H1 (cell line): ENCODE measurements at regions not wholly inside any gene's neighbourhood (a gene's known extent, or its start where the extent isn't known, plus 50 kb on each side); places are given as distances from the start of the nearest gene placed in this dataset.

Experiments
- CTCF ChIA-PET: fragments of 300-600 bp; sonication (Branson Sonifier 250); formaldehyde crosslinking; loops from one replicate; lab custom pipeline; 2021; ENCODE audit not compliant: partially characterized antibody; lab: Charles Lee
- POLR2A ChIA-PET: fragments of 300-600 bp; sonication (Branson Sonifier 250); formaldehyde crosslinking; loops from one replicate; lab custom pipeline; 2021; ENCODE audit warnings: inconsistent platforms; ENCODE audit not compliant: partially characterized antibody; lab: Charles Lee
- DNase-seq, 2 experiments: peaks; one replicate each; pipeline versions ENCODE4 v3.0.0 to v3.0.0-alpha.2; 2010 to 2022; ENCODE audit warnings: low spot score in 2 of 2, low read depth in 1 of 2, mixed read lengths in 1 of 2
- FAIRE-seq: peaks from 2 replicates; lab custom pipeline; 2011; peaks lifted over from hg19 to GRCh38; lab: Jason Lieb, UNC
- H2AFZ ChIP-seq: 2 replicates; pipeline ENCODE4 v1.8.1; 2012; ENCODE audit warnings: low read length, inconsistent platforms
- H2AK5ac ChIP-seq: 2 replicates; pipeline ENCODE4 v1.6.1; 2013; ENCODE audit warnings: low read depth, low read length
- H2BK120ac ChIP-seq: replicated peaks from 2 replicates; pipeline ENCODE3; 2013; ENCODE audit warnings: low read depth, low read length, inconsistent platforms
- H2BK12ac ChIP-seq: 2 replicates; pipeline ENCODE4 v1.6.1; 2013; ENCODE audit warnings: low read depth, low read length
- H2BK15ac ChIP-seq: 2 replicates; pipeline ENCODE4 v1.6.1; 2013; ENCODE audit warnings: low read length
- H2BK20ac ChIP-seq: 2 replicates; pipeline ENCODE4 v1.6.1; 2013; ENCODE audit warnings: low read length
- H2BK5ac ChIP-seq: 2 replicates; pipeline ENCODE4 v1.6.1; 2013; ENCODE audit warnings: low read depth, low read length
- H3K14ac ChIP-seq: 2 replicates; pipeline ENCODE4 v1.6.1; 2013; ENCODE audit warnings: inconsistent platforms; ENCODE audit not compliant: insufficient read length
- H3K18ac ChIP-seq: 2 replicates; pipeline ENCODE4 v1.6.1; 2013; ENCODE audit warnings: low read length; ENCODE audit errors: extremely low read depth
- H3K23ac ChIP-seq: 2 replicates; pipeline ENCODE4 v1.6.1; 2013; ENCODE audit warnings: inconsistent platforms; ENCODE audit not compliant: insufficient read length
- H3K23me2 ChIP-seq: 2 replicates; pipeline ENCODE4 v1.6.1; 2013; ENCODE audit warnings: low read depth, low read length
- H3K27ac ChIP-seq: 2 replicates; pipeline ENCODE4 v1.6.1; 2011; ENCODE audit warnings: low read depth, low read length, inconsistent platforms
- H3K27me3 ChIP-seq, 4 experiments: replicated peaks in 1 of 4; 1 replicate in 1 of 4; 2 replicates in 3 of 4; pipeline versions ENCODE4 v1.6.1 to v1.8.1; 2011 to 2013; ENCODE audit warnings: low read length in 3 of 4, mild to moderate bottlenecking in 3 of 4, inconsistent platforms in 2 of 4, mixed read lengths in 2 of 4, moderate library complexity in 1 of 4; ENCODE audit not compliant: control insufficient read depth in 3 of 4, insufficient read depth in 3 of 4; ENCODE audit errors: extremely low read depth in 1 of 4
- H3K36me3 ChIP-seq, 4 experiments: 2 replicates each; pipeline versions ENCODE4 v1.6.1 to v1.8.1; 2011 to 2013; ENCODE audit warnings: mild to moderate bottlenecking in 4 of 4, low read length in 3 of 4, moderate library complexity in 2 of 4, control low read depth in 1 of 4, inconsistent platforms in 1 of 4; ENCODE audit not compliant: insufficient read depth in 4 of 4, control insufficient read depth in 2 of 4
- H3K4ac ChIP-seq: replicated peaks from 2 replicates; pipeline ENCODE3; 2013; ENCODE audit warnings: low read length, low read depth, mixed read lengths, inconsistent platforms; ENCODE audit not compliant: insufficient read length
- H3K4me1 ChIP-seq, 4 experiments: replicated peaks in 1 of 4; 1 replicate in 1 of 4; 2 replicates in 3 of 4; pipeline versions ENCODE4 v1.6.1 to v1.8.1; 2011 to 2013; ENCODE audit warnings: low read length in 3 of 4, inconsistent platforms in 2 of 4, mixed read lengths in 1 of 4; ENCODE audit not compliant: insufficient read depth in 4 of 4, control insufficient read depth in 3 of 4
- H3K4me2 ChIP-seq, 2 experiments: 2 replicates each; pipeline versions ENCODE4 v1.6.1 to v1.8.1; 2011 to 2013; ENCODE audit warnings: low read depth in 2 of 2, low read length in 2 of 2, control low read depth in 1 of 2, inconsistent platforms in 1 of 2, mild to moderate bottlenecking in 1 of 2; ENCODE audit not compliant: insufficient read depth in 1 of 2
- H3K4me3 ChIP-seq, 4 experiments: fragments of 200-600, 300-600 bp in 1 of 4; sonication (generic), shearing (Covaris generic), sonication (Bioruptor Twin) in 1 of 4; 2 replicates each; pipeline versions ENCODE4 v1.5.1 to v1.8.1; 2011 to 2016; ENCODE audit warnings: low read length in 4 of 4, low read depth in 3 of 4, control low read depth in 2 of 4, inconsistent platforms in 2 of 4, mild to moderate bottlenecking in 2 of 4, mixed read lengths in 1 of 4, moderate library complexity in 1 of 4; ENCODE audit not compliant: insufficient read depth in 2 of 4; ENCODE audit errors: extremely low read depth in 1 of 4
- H3K56ac ChIP-seq: replicated peaks from 2 replicates; pipeline ENCODE3; 2013; ENCODE audit warnings: low read depth, mild to moderate bottlenecking, mixed read lengths, low read length, inconsistent platforms; ENCODE audit not compliant: insufficient read length
- H3K79me1 ChIP-seq: 2 replicates; pipeline ENCODE4 v1.6.1; 2013; ENCODE audit warnings: low read depth, low read length, control low read depth
- H3K79me2 ChIP-seq, 2 experiments: 2 replicates each; pipeline versions ENCODE4 v1.6.1 to v1.8.1; 2012 to 2013; ENCODE audit warnings: low read length in 2 of 2, mild to moderate bottlenecking in 2 of 2, inconsistent platforms in 1 of 2; ENCODE audit not compliant: insufficient read depth in 2 of 2, control insufficient read depth in 1 of 2
- H3K9ac ChIP-seq, 4 experiments: replicated peaks in 1 of 4; 1 replicate in 1 of 4; 2 replicates in 3 of 4; pipeline versions ENCODE4 v1.6.1 to v1.8.1; 2011 to 2013; ENCODE audit warnings: low read depth in 3 of 4, low read length in 3 of 4, control low read depth in 2 of 4, mild to moderate bottlenecking in 2 of 4, moderate library complexity in 2 of 4, inconsistent platforms in 1 of 4; ENCODE audit errors: extremely low read depth in 1 of 4
- H3K9me3 ChIP-seq, 2 experiments: 2 replicates each; pipeline versions ENCODE4 v1.6.1 to v1.8.1; 2012 to 2013; ENCODE audit warnings: mild to moderate bottlenecking in 2 of 2, moderate library complexity in 2 of 2, control low read depth in 1 of 2, inconsistent platforms in 1 of 2, low read depth in 1 of 2, low read length in 1 of 2, mixed read lengths in 1 of 2; ENCODE audit not compliant: insufficient read depth in 2 of 2
- H4K20me1 ChIP-seq, 2 experiments: replicated peaks in 1 of 2; 2 replicates each; pipeline versions ENCODE3 to v1.8.1; 2011 to 2013; ENCODE audit warnings: inconsistent platforms in 2 of 2, low read length in 2 of 2, mild to moderate bottlenecking in 1 of 2; ENCODE audit not compliant: insufficient read depth in 2 of 2, control insufficient read depth in 1 of 2
- H4K5ac ChIP-seq: 2 replicates; pipeline ENCODE4 v1.6.1; 2013; ENCODE audit warnings: low read length, low read depth, mixed read lengths, inconsistent platforms; ENCODE audit not compliant: insufficient read length
- H4K8ac ChIP-seq: 2 replicates; pipeline ENCODE4 v1.8.0; 2013; ENCODE audit warnings: mild to moderate bottlenecking, moderate library complexity, low read length, inconsistent platforms; ENCODE audit not compliant: insufficient read depth; ENCODE audit errors: extremely low read depth
- H4K91ac ChIP-seq: replicated peaks from 2 replicates; pipeline ENCODE3; 2013; ENCODE audit warnings: low read length, mixed read lengths, inconsistent platforms; ENCODE audit not compliant: insufficient read length
- TAF7 ChIP-seq: optimal IDR thresholded peaks from 2 replicates; pipeline ENCODE3; 2011; ENCODE audit warnings: low read depth, mild to moderate bottlenecking, inconsistent platforms, low read length, moderate library complexity, borderline replicate concordance
- ZNF274 ChIP-seq: IDR thresholded peaks from 2 replicates; pipeline ENCODE4 v1.7.0; 2012; ENCODE audit warnings: low read length, borderline replicate concordance; ENCODE audit errors: extremely low read depth
- WGBS, 2 experiments: shearing (Covaris generic) in 1 of 2; methylation state at CpG; one replicate each; pipeline versions ENCODE4 v1.1.6 to v1.1.7; 2013 to 2015; ENCODE audit warnings: low lambda C conversion rate in 2 of 2, mixed read lengths in 2 of 2, inconsistent platforms in 1 of 2, low coverage in 1 of 2, missing lambda C conversion rate in 1 of 2; ENCODE audit not compliant: insufficient replicate concordance in 2 of 2, insufficient coverage in 1 of 2, insufficient read length in 1 of 2; ENCODE audit errors: extremely low coverage in 1 of 2, missing lambda C conversion rate in 1 of 2; 5-methylcytosine and 5-hydroxymethylcytosine counted together
- TF ChIP-seq, protein P1 (sequence below): IDR thresholded peaks from 2 replicates; pipeline ENCODE4 v1.6.1; 2011; ENCODE audit warnings: low read depth, mild to moderate bottlenecking, low read length; ENCODE audit not compliant: insufficient read depth
- TF ChIP-seq, protein P2 (sequence below), 3 experiments: IDR thresholded peaks; 1 replicate in 2 of 3; 2 replicates in 1 of 3; pipeline versions ENCODE4 v1.5.1 to v1.6.1; 2011; ENCODE audit warnings: low read length in 3 of 3, mild to moderate bottlenecking in 3 of 3, inconsistent platforms in 2 of 3, low read depth in 1 of 3, moderate library complexity in 1 of 3; ENCODE audit not compliant: insufficient read depth in 1 of 3; ENCODE audit errors: control extremely low read depth in 1 of 3

DNA sequence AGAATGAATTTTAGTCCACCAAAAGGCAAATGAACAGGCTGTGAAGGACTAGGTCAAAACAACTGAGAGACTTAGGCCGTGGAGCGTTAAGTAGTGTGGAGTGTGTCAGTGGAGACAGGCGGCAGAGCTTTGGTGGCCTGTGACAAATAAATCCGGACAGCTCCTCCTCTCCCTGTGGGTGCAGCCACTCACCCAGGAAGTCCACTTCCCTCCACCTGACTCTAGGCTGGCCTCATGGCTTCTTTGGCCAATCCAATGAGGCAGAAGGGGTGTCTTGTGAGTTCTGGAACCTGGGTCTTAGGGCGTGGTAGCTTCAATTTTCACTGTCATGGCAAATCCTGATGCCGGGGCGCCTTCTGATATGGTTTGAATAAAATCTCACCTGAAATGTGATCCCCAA, 180.9 kb upstream of the C14orf180 start:
- TF ChIP-seq TAF7 (no peak), ZNF274 (no peak)
- TF ChIP-seq, protein P1, sequence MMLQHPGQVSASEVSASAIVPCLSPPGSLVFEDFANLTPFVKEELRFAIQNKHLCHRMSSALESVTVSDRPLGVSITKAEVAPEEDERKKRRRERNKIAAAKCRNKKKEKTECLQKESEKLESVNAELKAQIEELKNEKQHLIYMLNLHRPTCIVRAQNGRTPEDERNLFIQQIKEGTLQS: no peak
- TF ChIP-seq, protein P2, sequence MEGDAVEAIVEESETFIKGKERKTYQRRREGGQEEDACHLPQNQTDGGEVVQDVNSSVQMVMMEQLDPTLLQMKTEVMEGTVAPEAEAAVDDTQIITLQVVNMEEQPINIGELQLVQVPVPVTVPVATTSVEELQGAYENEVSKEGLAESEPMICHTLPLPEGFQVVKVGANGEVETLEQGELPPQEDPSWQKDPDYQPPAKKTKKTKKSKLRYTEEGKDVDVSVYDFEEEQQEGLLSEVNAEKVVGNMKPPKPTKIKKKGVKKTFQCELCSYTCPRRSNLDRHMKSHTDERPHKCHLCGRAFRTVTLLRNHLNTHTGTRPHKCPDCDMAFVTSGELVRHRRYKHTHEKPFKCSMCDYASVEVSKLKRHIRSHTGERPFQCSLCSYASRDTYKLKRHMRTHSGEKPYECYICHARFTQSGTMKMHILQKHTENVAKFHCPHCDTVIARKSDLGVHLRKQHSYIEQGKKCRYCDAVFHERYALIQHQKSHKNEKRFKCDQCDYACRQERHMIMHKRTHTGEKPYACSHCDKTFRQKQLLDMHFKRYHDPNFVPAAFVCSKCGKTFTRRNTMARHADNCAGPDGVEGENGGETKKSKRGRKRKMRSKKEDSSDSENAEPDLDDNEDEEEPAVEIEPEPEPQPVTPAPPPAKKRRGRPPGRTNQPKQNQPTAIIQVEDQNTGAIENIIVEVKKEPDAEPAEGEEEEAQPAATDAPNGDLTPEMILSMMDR (IDR thresholded peaks at IDR 0.05; ENCODE audit: control extremely low read depth in 1 of 3, insufficient read depth in 1 of 3, low read depth in 1 of 3, low read length in 3 of 3): no peak
- TF ChIP-seq, all 59 proteins: peak for 0
- CTCF ChIA-PET: interaction anchor here (0.9 to 1.4 kb wide), 2 partner anchors 58 to 130 kb away, joined by 3 read pairs; no protein-coding TSS in a partner anchor

More for the DNA sequence above, 180.9 kb upstream of the C14orf180 start:
- Histone ChIP-seq H4K8ac (no peak overlapping the region), H3K23me2 (no peaks in the 10 kb centered on the region), H3K18ac (no peak overlapping the region), H2AK5ac (no peak overlapping the region), H3K27me3 (no peaks in the 10 kb centered on the region), H2AFZ (no peak overlapping the region), H3K27ac (no peak overlapping the region), H4K5ac (no peak overlapping the region), H3K23ac (no peak overlapping the region), H3K9me3 (peaks cover 9 to 10% of the 10 kb centered on the region in 2 experiments; a peak in 2 of 4 replicates), H2BK5ac (no peak overlapping the region), H2BK12ac (no peak overlapping the region), H3K4ac (no peak overlapping the region), H3K14ac (no peak overlapping the region), H2BK120ac (no peak overlapping the region), H3K56ac (no peak overlapping the region), H3K79me2 (no peaks in the 10 kb centered on the region), H2BK20ac (no peak overlapping the region), H3K4me1 (peaks cover 0 to 7% (median 2%) of the 10 kb centered on the region in 4 experiments; a peak in 4 of 7 replicates), H3K4me2 (no peak overlapping the region), H3K79me1 (no peaks in the 10 kb centered on the region), H2BK15ac (no peak overlapping the region), H3K36me3 (no peaks in the 10 kb centered on the region), H4K91ac (no peak overlapping the region), H3K4me3 (no peak overlapping the region), H4K20me1 (no peaks in the 10 kb centered on the region), H3K9ac (no peak overlapping the region)
- no peak for FAIRE-seq
- 88% methylated on average over 7 of the region's 7 CpGs; no CpG with 5 or more reads in 1 of the 2 experiments for WGBS, 2 experiments
- POLR2A ChIA-PET: no interaction called here
- no peak for DNase-seq
